HAP-1 (cell line): ENCODE measurements at regions not wholly inside any gene's neighbourhood (a gene's known extent, or its start where the extent isn't known, plus 50 kb on each side); places are given as distances from the start of the nearest gene placed in this dataset.
"Not testable (repeated sequence)": the region's sequence is repeated elsewhere in the genome, so short reads cannot be mapped to it uniquely, and the experiment has no call there.

Source experiments
- DNase-seq, 2 experiments: peaks; one replicate each; pipeline ENCODE4 v3.0.0-alpha.2; 2016 to 2020; ENCODE audit warnings: low spot score in 2 of 2
- H3K27me3 ChIP-seq: fragments of 250-450 bp; sonication (Bioruptor Pico); 2 replicates; pipeline ENCODE4 v1.5.1; 2020; ENCODE audit warnings: low read depth, mild to moderate bottlenecking, moderate library complexity
- H3K36me3 ChIP-seq: fragments of 250-450 bp; sonication (Bioruptor Pico); replicated peaks from 2 replicates; pipeline ENCODE4 v1.5.1; 2020; ENCODE audit warnings: mild to moderate bottlenecking
- H3K4me1 ChIP-seq: fragments of 250-450 bp; sonication (Bioruptor Pico); 2 replicates; pipeline ENCODE4 v1.5.1; 2020; ENCODE audit warnings: mild to moderate bottlenecking
- H3K4me3 ChIP-seq: fragments of 250-450 bp; sonication (Bioruptor Pico); 2 replicates; pipeline ENCODE4 v1.5.1; 2020; ENCODE audit warnings: mild to moderate bottlenecking, moderate library complexity
- H3K9me3 ChIP-seq: fragments of 250-450 bp; sonication (Bioruptor Pico); 2 replicates; pipeline ENCODE4 v1.5.1; 2020; ENCODE audit warnings: mild to moderate bottlenecking, moderate library complexity
- in situ Hi-C: fragments of 300-500 bp; cut with MboI; formaldehyde crosslinking; loops from 3 replicates; pipeline ENCODE4 v1.14.3; 2020; ENCODE audit warnings: low sequenced_read_pairs, inconsistent platforms, mixed read lengths

DNA sequence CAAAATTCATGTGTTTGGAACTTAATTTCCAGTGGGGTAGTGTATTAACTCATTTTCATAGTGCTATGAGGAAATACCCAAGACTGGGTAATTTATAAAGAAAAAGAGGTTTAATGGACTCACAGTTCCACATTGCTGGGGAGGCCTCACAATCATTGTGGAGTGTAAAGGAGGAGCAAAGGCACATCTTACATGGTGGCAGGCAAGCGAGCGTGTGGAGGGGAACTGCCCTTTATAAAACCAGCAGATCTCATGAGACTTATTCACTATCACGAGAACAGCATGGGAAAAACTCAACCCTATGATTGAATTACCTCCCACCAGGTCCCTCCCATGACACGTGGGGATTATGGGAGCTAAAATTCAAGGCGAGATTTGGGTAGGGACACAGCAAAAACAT lies 64.3 kb upstream of the ANKRD10 start:
- H3K4me1 ChIP-seq, in situ Hi-C loops, H3K9me3 ChIP-seq, DNase-seq, H3K4me3 ChIP-seq, H3K36me3 ChIP-seq, H3K27me3 ChIP-seq: not testable (repeated sequence)

DNA sequence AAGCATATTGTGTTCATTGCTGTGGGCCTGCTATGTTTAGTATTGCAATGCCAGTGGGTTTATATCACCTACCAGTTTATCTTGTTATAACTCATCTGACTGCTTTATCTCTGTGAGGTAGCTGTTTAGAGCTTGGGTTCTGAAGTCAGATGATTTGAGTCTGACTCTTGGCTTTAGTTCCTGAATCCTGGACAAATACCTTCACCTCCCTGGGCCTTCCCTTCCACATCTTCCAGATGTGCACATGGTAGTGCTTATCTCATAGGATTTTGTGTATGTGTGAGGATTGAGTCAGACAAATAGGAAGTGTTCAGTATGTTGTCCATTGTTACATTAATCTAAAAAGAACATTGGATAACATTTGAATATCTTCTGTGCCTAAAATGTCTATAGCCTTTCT lies 63.5 kb upstream of the ANKRD10 start:
- no peaks in the 10 kb centered on the region for H3K9me3 ChIP-seq
- in situ Hi-C loops = no loop called here
- DNase-seq = no peak
- peaks cover 3% of the 10 kb centered on the region; the same call in 1 of the 2 replicates for H3K27me3 ChIP-seq
- no peaks in the 10 kb centered on the region for H3K36me3 ChIP-seq
- no peaks in the 10 kb centered on the region for H3K4me1 ChIP-seq
- H3K4me3 ChIP-seq = no peak overlapping the region

DNA sequence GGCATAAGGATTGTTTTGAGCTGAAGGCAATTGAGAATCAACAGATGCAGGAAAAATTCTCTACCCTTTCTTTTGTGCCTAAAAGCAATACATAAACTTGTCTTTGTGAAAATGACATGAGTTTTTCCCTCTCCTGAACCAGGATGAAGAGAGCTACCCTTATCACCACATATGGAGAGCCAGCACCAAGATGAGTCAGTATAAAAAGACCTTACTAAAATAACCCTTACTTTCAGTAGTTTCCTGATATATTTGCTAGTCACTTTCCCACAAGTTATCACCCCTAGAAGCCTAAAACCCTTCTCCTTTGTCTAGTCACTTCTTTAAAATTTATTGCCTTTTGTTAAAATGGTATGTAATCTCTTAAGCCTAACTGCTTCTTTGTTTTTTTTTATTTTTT lies 61.9 kb upstream of the ANKRD10 start:
- no peak overlapping the region for H3K4me3 ChIP-seq

DNA sequence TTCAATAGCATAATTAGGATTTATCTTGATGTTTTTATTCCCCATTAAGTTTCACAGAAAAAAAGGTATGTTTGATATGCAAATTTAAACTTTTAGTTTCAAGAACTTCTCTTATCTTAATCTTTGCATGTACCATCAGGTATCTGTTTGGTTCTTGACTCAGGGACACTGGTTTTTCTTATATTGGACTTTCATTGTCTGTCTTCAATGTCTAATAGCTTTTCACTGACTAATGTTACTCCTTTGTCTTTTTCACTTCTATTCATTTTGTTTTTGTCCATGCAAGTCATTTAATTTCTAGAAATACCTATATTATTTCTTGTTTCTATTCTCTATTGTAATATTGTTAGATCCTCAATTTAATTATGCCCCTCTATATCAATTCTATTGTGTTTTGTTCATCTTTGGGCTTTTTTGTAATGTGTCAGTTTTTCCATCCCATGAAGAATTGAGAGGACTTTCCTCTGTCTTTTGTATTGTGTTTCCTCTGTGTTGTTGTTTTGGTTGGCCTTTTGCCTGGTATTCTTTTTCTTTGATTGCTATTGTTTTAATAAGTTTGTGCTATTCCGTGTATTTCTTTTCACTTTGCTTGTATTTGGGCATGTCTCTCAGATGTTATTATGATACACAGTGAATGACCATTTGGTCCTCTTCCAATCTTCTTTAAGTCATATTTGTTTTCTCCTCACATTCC lies 58.3 kb upstream of the ANKRD10 start:
- in situ Hi-C loops = no loop called here
- H3K4me3 ChIP-seq = no peak overlapping the region

More for the DNA sequence above, 61.9 kb upstream of the ANKRD10 start:
- Histone ChIP-seq H3K9me3 (no peaks in the 10 kb centered on the region), H3K36me3 (no peaks in the 10 kb centered on the region), H3K4me1 (no peaks in the 10 kb centered on the region), H3K27me3 (no peaks in the 10 kb centered on the region)
- DNase-seq = no peak
- in situ Hi-C loops = no loop called here

DNA sequence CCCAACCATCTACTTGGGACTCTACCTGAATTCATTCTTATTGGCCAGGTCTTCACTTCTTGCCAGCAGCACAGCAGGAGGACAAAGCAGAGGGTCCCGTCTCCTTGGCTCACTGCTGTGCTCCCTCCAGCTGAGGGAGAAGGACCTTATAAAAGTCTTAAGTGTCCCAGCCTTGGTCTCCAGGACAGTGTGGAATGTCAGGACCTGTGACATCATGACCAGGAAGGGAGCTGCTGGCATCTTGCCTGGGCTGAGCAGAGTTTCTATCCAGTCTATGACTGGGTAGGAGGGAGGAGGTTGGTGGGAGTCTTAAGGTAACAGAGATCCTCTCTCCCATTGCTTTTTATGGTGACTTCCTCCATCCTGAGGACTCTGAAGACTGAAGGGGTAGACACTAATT lies 56.6 kb upstream of the ANKRD10 start:
- in situ Hi-C loops = no loop called here
- no peak for DNase-seq

More for the DNA sequence above, 58.3 kb upstream of the ANKRD10 start:
- H3K4me1 ChIP-seq = no peaks in the 10 kb centered on the region
- no peaks in the 10 kb centered on the region for H3K9me3 ChIP-seq
- no peaks in the 10 kb centered on the region for H3K27me3 ChIP-seq
- H3K36me3 ChIP-seq = no peaks in the 10 kb centered on the region
- DNase-seq = no peak

DNA sequence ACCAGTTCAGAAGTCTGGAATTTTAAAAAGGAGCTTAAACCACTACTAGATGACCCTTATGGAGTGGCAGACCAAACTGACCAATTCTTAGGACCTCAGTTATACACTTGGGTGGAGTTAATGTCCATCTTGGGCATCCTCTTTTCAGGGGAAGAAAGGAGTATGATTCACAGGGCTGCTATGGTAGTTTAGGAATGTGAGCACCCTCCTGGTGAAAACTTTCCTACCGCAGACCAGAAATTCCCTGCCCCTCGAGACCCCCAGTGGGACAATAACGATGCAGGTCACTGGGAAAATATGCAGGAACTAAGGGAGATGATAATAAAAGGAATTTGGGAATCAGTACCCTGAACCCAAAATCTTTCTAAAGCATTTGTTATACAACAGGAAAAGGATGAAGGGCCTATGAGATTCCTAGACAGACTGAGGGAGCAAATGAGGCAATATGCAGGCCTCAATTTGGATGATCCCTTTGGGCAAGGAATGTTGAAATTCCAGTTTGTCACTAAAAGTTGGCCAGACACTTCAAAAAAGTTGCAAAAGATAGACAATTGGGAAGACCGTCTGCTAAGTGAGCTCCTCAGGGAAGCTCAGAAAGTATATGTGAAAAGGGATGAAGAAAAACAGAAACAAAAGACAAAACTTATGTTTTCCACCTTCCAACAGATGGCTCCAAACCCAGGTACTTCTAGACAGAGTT lies 52.4 kb upstream of the ANKRD10 start:
- DNase-seq, H3K4me3 ChIP-seq, H3K9me3 ChIP-seq, in situ Hi-C loops, H3K4me1 ChIP-seq, H3K27me3 ChIP-seq, H3K36me3 ChIP-seq: not testable (repeated sequence)

More for the DNA sequence above, 56.6 kb upstream of the ANKRD10 start:
- H3K4me1 ChIP-seq = no peaks in the 10 kb centered on the region
- H3K27me3 ChIP-seq = no peaks in the 10 kb centered on the region
- H3K9me3 ChIP-seq = no peaks in the 10 kb centered on the region
- no peaks in the 10 kb centered on the region for H3K36me3 ChIP-seq
- no peak overlapping the region for H3K4me3 ChIP-seq

DNA sequence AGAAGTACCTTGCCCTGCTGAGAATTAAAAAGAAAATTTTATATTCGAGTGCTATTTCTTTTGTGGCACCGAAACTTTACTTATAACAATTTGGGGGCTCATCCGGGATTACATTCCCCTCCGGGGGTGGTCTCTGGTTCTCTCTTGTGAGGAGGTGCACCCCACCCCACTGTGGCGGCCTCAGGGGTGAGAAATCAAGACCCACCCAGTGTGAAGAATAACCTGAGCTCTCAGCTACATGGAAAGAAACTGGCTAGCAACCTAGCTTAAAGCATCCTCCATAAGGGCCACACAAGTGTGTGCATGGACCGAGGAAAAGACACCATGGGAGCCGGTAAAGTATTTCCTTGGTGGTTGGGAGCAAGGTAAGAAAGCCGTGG lies 50.9 kb upstream of the ANKRD10 start:
- Histone ChIP-seq H3K27me3 (no peaks in the 10 kb centered on the region), H3K4me1 (no peaks in the 10 kb centered on the region), H3K4me3 (no peak overlapping the region), H3K36me3 (no peaks in the 10 kb centered on the region), H3K9me3 (no peaks in the 10 kb centered on the region)
- in situ Hi-C loops = no loop called here
- no peak for DNase-seq

DNA sequence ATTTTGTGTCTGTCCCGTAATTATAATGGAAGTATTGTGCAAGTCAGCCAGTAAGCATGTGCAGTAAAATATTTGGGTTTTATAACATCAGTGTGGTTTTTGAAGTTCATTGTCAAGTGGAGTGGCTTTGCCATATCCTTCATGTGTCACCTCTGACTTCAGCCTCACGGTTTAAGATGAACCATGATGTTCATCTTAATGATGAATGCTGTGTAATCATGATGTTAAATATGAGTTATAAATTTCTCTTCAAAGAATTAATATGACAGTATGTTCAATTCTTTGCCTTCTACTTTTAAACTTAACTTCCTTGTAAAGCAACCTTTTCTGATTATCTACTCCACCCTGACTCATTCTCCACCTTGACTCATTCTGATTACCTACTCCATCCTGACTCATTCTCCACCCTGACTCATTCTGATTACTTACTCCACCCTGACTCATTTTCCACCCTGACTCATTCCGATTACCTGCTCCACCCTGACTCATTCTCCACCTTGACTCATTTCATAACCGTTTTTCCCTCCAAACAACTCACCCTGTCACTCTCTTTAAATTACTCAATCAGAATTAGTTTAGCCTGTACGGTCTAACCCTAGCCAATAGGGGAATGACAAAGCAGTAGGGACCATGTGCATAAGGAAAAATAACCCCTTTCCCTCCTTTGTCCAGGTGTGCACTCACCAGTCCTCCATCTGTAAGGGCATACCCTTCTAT lies 50.3 kb upstream of the ANKRD10 start:
- no peak for DNase-seq
- H3K9me3 ChIP-seq = no peaks in the 10 kb centered on the region
- H3K4me3 ChIP-seq = no peak overlapping the region
- no peaks in the 10 kb centered on the region for H3K36me3 ChIP-seq
- in situ Hi-C loops = no loop called here
- H3K4me1 ChIP-seq = no peaks in the 10 kb centered on the region
- H3K27me3 ChIP-seq = no peaks in the 10 kb centered on the region
